H1 (cell line): ENCODE measurements at regions not wholly inside any gene's neighbourhood (a gene's known extent, or its start where the extent isn't known, plus 50 kb on each side); places are given as distances from the start of the nearest gene placed in this dataset.

Experiments used
- BCL11A ChIP-seq, 2 experiments: IDR thresholded peaks; one replicate each; pipeline ENCODE4 v1.6.1; 2011; ENCODE audit warnings: low read depth in 2 of 2, low read length in 2 of 2, mild to moderate bottlenecking in 2 of 2
- NANOG ChIP-seq: IDR thresholded peaks from 2 replicates; pipeline ENCODE4 v1.6.1; 2011; ENCODE audit warnings: low read length, low read depth, mild to moderate bottlenecking, inconsistent platforms; ENCODE audit not compliant: insufficient read depth, poor library complexity, severe bottlenecking

- TF ChIP-seq BCL11A (IDR thresholded peaks at IDR 0.05; ENCODE audit: low read depth in 2 of 2, low read length in 2 of 2): no peak
- no peak for TF ChIP-seq NANOG
These were observed 138.9 kb upstream of the RALGAPA2 start (continued) for GRCh38 chr20:20851385-20851784.
